OCI-LY7 (cell line): ENCODE measurements at regions not wholly inside any gene's neighbourhood (a gene's known extent, or its start where the extent isn't known, plus 50 kb on each side); places are given as distances from the start of the nearest gene placed in this dataset.

Experiments used
- BruUV-seq: library from RNA; stranded (reverse); fragments of 400-500 nt; replicated peaks from 2 replicates; lab custom pipeline; 2021; lab: Mats Ljungman, UMichigan
- CTCF ChIA-PET: fragments of 300-600 bp; sonication (Branson Sonifier 250); formaldehyde crosslinking; loops from one replicate; lab custom pipeline; 2022; ENCODE audit warnings: antibody characterized with exemption; ENCODE audit not compliant: unreplicated experiment; lab: Charles Lee
- POLR2A ChIA-PET: fragments of 300-600 bp; sonication (Branson Sonifier 250); formaldehyde crosslinking; loops from one replicate; lab custom pipeline; 2022; ENCODE audit warnings: antibody characterized with exemption; lab: Charles Lee
- DNase-seq: peaks from one replicate; pipeline ENCODE4 v3.0.0-alpha.2; 2015; ENCODE audit warnings: low spot score
- H2AFZ ChIP-seq: fragments of 200-600 bp; sonication (generic), shearing (Covaris generic); 2 replicates; pipeline ENCODE4 v1.6.1; 2014; ENCODE audit warnings: mild to moderate bottlenecking, antibody characterized with exemption, low read length, moderate library complexity
- H3K27ac ChIP-seq: fragments of 200-600 bp; sonication (generic); 2 replicates; pipeline ENCODE4 v1.5.1; 2014; ENCODE audit warnings: mixed run types, low read depth, mild to moderate bottlenecking, moderate library complexity, low read length, inconsistent platforms; ENCODE audit not compliant: poor library complexity, severe bottlenecking
- H3K36me3 ChIP-seq: fragments of 200-600 bp; sonication (generic); 2 replicates; pipeline ENCODE4 v1.6.1; 2014; ENCODE audit warnings: mild to moderate bottlenecking, antibody characterized with exemption, low read length, moderate library complexity, mixed read lengths; ENCODE audit not compliant: insufficient read depth
- H3K4me1 ChIP-seq: fragments of 200-600 bp; sonication (generic); 2 replicates; pipeline ENCODE4 v1.5.1; 2014; ENCODE audit warnings: mild to moderate bottlenecking, low read length; ENCODE audit not compliant: insufficient read depth, poor library complexity, severe bottlenecking
- H3K4me2 ChIP-seq: fragments of 200-600 bp; sonication (generic); 2 replicates; pipeline ENCODE4 v1.6.1; 2014; ENCODE audit warnings: mild to moderate bottlenecking, low read length
- H3K4me3 ChIP-seq: fragments of 200-600 bp; sonication (generic); 2 replicates; pipeline ENCODE4 v1.5.1; 2014; ENCODE audit warnings: mild to moderate bottlenecking, low read depth, low read length; ENCODE audit not compliant: poor library complexity, severe bottlenecking
- H3K79me2 ChIP-seq: fragments of 200-600 bp; sonication (generic); 2 replicates; pipeline ENCODE4 v1.6.1; 2016; ENCODE audit warnings: low read depth, mild to moderate bottlenecking, low read length, moderate library complexity, mixed read lengths; ENCODE audit not compliant: insufficient read depth
- H3K9me2 ChIP-seq: fragments of 200-600 bp; sonication (generic); 2 replicates; pipeline ENCODE4 v1.6.1; 2016; ENCODE audit warnings: mild to moderate bottlenecking, low read length, mixed read lengths; ENCODE audit not compliant: insufficient read depth
- H3K9me3 ChIP-seq: fragments of 200-600 bp; sonication (generic); 2 replicates; pipeline ENCODE4 v1.6.1; 2014; ENCODE audit warnings: mild to moderate bottlenecking, mixed run types, low read length, mixed read lengths
- H4K20me1 ChIP-seq: fragments of 200-600 bp; sonication (generic); 2 replicates; pipeline ENCODE4 v1.6.1; 2014; ENCODE audit warnings: mild to moderate bottlenecking, antibody characterized with exemption, low read length, moderate library complexity, mixed read lengths; ENCODE audit not compliant: insufficient read depth
- CTCF ChIP-seq: fragments of 200-600 bp; sonication (generic); conservative IDR thresholded peaks from 2 replicates; pipeline ENCODE4 v1.5.1; 2014; ENCODE audit warnings: mild to moderate bottlenecking, antibody characterized with exemption, low read length, moderate library complexity, mixed read lengths
- EZH2phosphoT487 ChIP-seq: fragments of 200-600 bp; sonication (generic); IDR thresholded peaks from 2 replicates; pipeline ENCODE4 v1.6.1; 2018; ENCODE audit warnings: low read depth, borderline replicate concordance, mild to moderate bottlenecking, mixed run types, antibody characterized with exemption, low read length, moderate library complexity, mixed read lengths
- intact Hi-C: fragments of 100-400 bp; cut with micrococcal nuclease; formaldehyde crosslinking; loops from one replicate; pipeline ENCODE4 v1.10.0; 2022; ENCODE audit not compliant: unreplicated experiment

DNA sequence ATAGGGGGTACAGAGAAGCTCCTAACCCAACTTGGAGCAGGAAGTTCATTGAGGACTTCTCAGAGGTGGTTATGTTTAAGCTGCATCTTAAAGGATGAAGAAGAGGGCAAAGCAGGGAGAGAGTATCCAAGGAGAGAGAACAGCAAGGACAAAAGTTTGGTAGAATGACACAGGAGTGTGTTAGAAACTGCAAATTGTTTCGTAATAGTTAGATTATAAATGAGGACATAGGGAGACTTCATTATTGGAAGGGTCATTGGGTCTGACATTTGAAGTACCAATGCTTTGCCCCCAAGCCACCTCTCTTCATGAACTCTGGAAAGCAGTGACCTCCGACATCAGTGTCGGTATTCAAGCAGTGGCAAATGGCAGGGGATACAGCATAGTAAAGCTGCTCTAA is 209.6 kb upstream of the JUN start:
- ChIA-PET POLR2A (interaction anchor here (0.8 kb wide), 1 partner anchor 13 kb away, joined by 3 read pairs; no protein-coding TSS in a partner anchor), CTCF (no interaction called here)
- Histone ChIP-seq H4K20me1 (no peaks in the 10 kb centered on the region), H3K9me2 (no peaks in the 10 kb centered on the region), H3K36me3 (no peaks in the 10 kb centered on the region), H3K4me2 (no peak overlapping the region), H3K79me2 (no peaks in the 10 kb centered on the region), H3K4me3 (no peak overlapping the region), H3K4me1 (peaks cover 8% of the 10 kb centered on the region), H2AFZ (no peak overlapping the region), H3K9me3 (no peaks in the 10 kb centered on the region), H3K27ac (no peak overlapping the region)
- TF ChIP-seq CTCF (no peak), EZH2phosphoT487 (no peak)
- BruUV-seq, result no TSS peak
- no peak for DNase-seq
- intact Hi-C loops, result no loop called here

- H3K4me2 ChIP-seq, result no peak overlapping the region
- TF ChIP-seq EZH2phosphoT487 (no peak), CTCF (no peak)
- no peak for DNase-seq
- H3K27ac ChIP-seq, result no peak overlapping the region
- H4K20me1 ChIP-seq, result no peaks in the 10 kb centered on the region
- H3K9me2 ChIP-seq, result no peaks in the 10 kb centered on the region
- H3K36me3 ChIP-seq, result no peaks in the 10 kb centered on the region
- no peak overlapping the region for H2AFZ ChIP-seq
- intact Hi-C loops, result no loop called here
- peaks cover 8% of the 10 kb centered on the region for H3K4me1 ChIP-seq
- ChIA-PET CTCF (no interaction called here), POLR2A (no interaction called here)
- no peaks in the 10 kb centered on the region for H3K9me3 ChIP-seq
- no peak overlapping the region for H3K4me3 ChIP-seq
- no peaks in the 10 kb centered on the region for H3K79me2 ChIP-seq
- BruUV-seq, result no TSS peak
Observed at GRCh38 chr1:58994664-58995063, 210.8 kb upstream of the JUN start.

DNA sequence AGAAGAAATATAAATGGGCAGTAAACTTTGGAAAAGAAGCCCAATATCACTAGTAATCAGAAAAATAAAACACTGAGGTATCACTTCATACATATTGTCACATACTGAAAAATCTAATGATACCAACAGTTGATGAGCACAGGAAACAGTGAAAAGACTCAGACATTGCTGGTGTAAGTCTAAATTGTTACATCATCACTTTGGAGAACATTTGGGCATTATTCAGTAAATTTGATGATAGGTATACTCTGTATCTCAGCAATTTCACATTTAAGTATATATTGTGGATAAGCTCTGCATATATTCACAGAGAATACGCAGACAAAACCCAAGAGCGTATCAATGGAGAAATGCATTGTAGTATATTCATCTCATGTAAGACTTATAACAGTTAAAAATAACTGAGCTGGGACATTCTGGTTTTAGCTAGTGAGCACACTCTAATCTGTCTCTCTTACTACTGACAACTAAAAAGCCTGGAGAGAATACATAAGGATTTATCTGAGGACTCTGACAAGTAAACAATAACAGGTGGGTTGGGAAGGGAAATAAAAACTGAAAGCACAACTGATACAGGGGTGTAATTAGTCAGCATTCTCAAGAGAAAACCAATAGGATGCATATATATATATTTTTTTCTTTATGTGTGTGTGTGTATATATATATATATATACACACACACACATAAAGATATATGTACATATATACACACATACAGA is 212.7 kb upstream of the JUN start:
- POLR2A ChIA-PET, result interaction anchor here (1.0 kb wide), 1 partner anchor 15 kb away, joined by 4 read pairs; no protein-coding TSS in a partner anchor
- DNase-seq, result no peak
- BruUV-seq, result no TSS peak
- CTCF ChIA-PET, result no interaction called here
- Histone ChIP-seq H3K36me3 (no peaks in the 10 kb centered on the region), H3K4me1 (peaks cover 2% of the 10 kb centered on the region), H3K4me2 (no peak overlapping the region), H3K9me2 (no peaks in the 10 kb centered on the region), H3K4me3 (no peak overlapping the region), H4K20me1 (no peaks in the 10 kb centered on the region), H3K79me2 (no peaks in the 10 kb centered on the region), H3K9me3 (no peaks in the 10 kb centered on the region), H2AFZ (no peak overlapping the region), H3K27ac (no peak overlapping the region)
- intact Hi-C loops, result no loop called here
- TF ChIP-seq EZH2phosphoT487, result no peak
- TF ChIP-seq CTCF, result no peak
